ENCODE measurements at regions not wholly inside any gene's neighbourhood (a gene's known extent, or its start where the extent isn't known, plus 50 kb on each side); places are given as distances from the start of the nearest gene placed in this dataset.

DNA sequence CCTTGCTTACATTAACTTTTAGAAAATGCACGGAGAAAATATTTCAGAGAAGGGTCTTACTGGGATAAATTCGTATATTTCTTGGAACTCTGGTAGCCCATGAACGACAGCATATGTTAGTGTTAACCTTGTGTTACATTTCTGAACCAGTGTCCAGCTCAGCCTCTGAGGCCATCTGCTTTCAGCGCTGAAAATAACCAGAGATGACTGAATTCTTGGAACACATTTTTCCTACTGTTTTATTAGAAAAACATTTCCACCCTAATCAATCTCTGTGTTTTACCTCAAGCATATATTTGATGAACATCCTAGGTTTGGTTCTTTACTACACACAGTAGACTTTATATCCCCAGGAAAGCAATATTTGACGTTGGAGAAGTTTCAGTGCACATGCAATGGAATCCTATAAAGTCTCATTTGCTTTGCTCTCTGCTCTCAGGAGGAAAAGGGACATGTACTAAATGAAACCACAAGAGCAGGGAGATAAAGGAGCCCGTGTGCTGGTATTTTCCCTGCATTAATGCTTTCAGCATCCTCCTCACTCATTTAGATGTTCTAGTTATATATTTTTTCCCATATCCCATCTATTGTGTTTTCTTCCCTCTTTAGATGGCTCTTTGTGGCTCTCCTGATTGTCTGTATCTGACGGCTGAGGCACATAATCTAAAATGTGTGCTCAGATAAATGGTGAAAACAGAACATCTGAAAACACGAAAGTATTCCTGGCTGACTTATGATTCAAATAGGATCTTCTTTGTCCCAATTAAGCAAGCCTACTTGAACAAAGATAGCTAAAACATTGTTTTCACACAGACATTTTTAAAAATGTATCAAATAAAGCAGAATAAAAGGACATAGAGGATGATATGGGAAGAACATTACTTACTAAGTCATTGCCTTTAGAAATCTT is 151.7 kb upstream of the KCNMB2 start:
- no peak overlapping the region for H3K9ac ChIP-seq (ENCODE audit: insufficient read depth, low read depth, low read length)
- H3K36me3 ChIP-seq (replicated peaks in 1 of 2; ENCODE audit: control insufficient read depth in 1 of 2, insufficient read depth in 2 of 2, low read length in 2 of 2): no peaks in the 10 kb centered on the region
- H4K20me1 ChIP-seq (ENCODE audit: insufficient read depth, low read length): no peaks in the 10 kb centered on the region
- BruUV-seq (replicated peaks): no TSS peak
- ChIA-PET POLR2A (no interaction called here), CTCF (ENCODE audit: low intra/inter-chr PET ratio, low total read pairs) (no interaction called here)
- intact Hi-C loops (cut with micrococcal nuclease; ENCODE audit: unreplicated experiment): loop anchor here (1.0 to 10.0 kb wide), 3 partner anchors 300 to 1870 kb away; no protein-coding TSS in a partner anchor
- no peaks in the 10 kb centered on the region for H3K79me2 ChIP-seq (ENCODE audit: insufficient read depth, low read length)
- H2AFZ ChIP-seq (ENCODE audit: low read length): no peak overlapping the region
- H3K27ac ChIP-seq (ENCODE audit: extremely low read length, insufficient read depth, low read length): no peak overlapping the region
- no peak overlapping the region for H3K4me2 ChIP-seq (ENCODE audit: low read depth, low read length)
- H3K9me3 ChIP-seq (ENCODE audit: low read length): no peaks in the 10 kb centered on the region
- in situ Hi-C loops (cut with HindIII; ENCODE audit: extremely low pct_ligation_motif_present, low pct_unique_long_range_greater_than_20kb): no loop called here
- 12% methylated on average over 8 of the region's 8 CpGs for WGBS (ENCODE audit: low lambda C conversion rate)
- FAIRE-seq (no peak), ATAC-seq (no peak), DNase-seq (ENCODE audit: low spot score) (no peak)
- H3K27me3 ChIP-seq (ENCODE audit: control insufficient read depth in 1 of 2, insufficient read depth in 2 of 2, low read length in 2 of 2): no peaks in the 10 kb centered on the region
- no peak overlapping the region for H3K4me3 ChIP-seq (replicated peaks in 1 of 3; ENCODE audit: insufficient read depth in 1 of 3, low read depth in 2 of 3, low read length in 3 of 3)
- peaks cover 11% of the 10 kb centered on the region for H3K4me1 ChIP-seq (ENCODE audit: insufficient read depth, low read length)
- TF ChIP-seq ZNF547 (CRISPR knock-in tag; IDR thresholded peaks at IDR 0.05) (no peak), ZNF3 (CRISPR knock-in tag; IDR thresholded peaks at IDR 0.05) (no peak), HIVEP1 (CRISPR knock-in tag; IDR thresholded peaks at IDR 0.05) (no peak), PLRG1 (conservative IDR thresholded peaks at IDR 0.05) (no peak), BRCA1 (CRISPR knock-in tag; IDR thresholded peaks at IDR 0.05) (no peak), RXRB (CRISPR knock-in tag; IDR thresholded peaks at IDR 0.05; ENCODE audit: borderline replicate concordance) (no peak), ZNF446 (CRISPR knock-in tag; IDR thresholded peaks at IDR 0.05) (no peak), DNMT3B (CRISPR knock-in tag; conservative IDR thresholded peaks at IDR 0.05) (no peak), ZNF382 (CRISPR knock-in tag; IDR thresholded peaks at IDR 0.05; ENCODE audit: borderline replicate concordance) (no peak), MXD4 (CRISPR knock-in tag; IDR thresholded peaks at IDR 0.05) (no peak), SAFB2 (CRISPR knock-in tag; IDR thresholded peaks at IDR 0.05; ENCODE audit: borderline replicate concordance, low read depth) (no peak)
- TF ChIP-seq, protein P1, sequence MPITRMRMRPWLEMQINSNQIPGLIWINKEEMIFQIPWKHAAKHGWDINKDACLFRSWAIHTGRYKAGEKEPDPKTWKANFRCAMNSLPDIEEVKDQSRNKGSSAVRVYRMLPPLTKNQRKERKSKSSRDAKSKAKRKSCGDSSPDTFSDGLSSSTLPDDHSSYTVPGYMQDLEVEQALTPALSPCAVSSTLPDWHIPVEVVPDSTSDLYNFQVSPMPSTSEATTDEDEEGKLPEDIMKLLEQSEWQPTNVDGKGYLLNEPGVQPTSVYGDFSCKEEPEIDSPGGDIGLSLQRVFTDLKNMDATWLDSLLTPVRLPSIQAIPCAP (CRISPR knock-in tag; IDR thresholded peaks at IDR 0.05; ENCODE audit: low read depth): no peak
- TF ChIP-seq, protein P2, sequence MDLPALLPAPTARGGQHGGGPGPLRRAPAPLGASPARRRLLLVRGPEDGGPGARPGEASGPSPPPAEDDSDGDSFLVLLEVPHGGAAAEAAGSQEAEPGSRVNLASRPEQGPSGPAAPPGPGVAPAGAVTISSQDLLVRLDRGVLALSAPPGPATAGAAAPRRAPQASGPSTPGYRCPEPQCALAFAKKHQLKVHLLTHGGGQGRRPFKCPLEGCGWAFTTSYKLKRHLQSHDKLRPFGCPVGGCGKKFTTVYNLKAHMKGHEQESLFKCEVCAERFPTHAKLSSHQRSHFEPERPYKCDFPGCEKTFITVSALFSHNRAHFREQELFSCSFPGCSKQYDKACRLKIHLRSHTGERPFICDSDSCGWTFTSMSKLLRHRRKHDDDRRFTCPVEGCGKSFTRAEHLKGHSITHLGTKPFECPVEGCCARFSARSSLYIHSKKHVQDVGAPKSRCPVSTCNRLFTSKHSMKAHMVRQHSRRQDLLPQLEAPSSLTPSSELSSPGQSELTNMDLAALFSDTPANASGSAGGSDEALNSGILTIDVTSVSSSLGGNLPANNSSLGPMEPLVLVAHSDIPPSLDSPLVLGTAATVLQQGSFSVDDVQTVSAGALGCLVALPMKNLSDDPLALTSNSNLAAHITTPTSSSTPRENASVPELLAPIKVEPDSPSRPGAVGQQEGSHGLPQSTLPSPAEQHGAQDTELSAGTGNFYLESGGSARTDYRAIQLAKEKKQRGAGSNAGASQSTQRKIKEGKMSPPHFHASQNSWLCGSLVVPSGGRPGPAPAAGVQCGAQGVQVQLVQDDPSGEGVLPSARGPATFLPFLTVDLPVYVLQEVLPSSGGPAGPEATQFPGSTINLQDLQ (CRISPR knock-in tag; IDR thresholded peaks at IDR 0.05): no peak
- TF ChIP-seq, protein P3, sequence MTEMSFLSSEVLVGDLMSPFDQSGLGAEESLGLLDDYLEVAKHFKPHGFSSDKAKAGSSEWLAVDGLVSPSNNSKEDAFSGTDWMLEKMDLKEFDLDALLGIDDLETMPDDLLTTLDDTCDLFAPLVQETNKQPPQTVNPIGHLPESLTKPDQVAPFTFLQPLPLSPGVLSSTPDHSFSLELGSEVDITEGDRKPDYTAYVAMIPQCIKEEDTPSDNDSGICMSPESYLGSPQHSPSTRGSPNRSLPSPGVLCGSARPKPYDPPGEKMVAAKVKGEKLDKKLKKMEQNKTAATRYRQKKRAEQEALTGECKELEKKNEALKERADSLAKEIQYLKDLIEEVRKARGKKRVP (CRISPR knock-in tag; IDR thresholded peaks at IDR 0.05): no peak
